ENCODE measurements at regions not wholly inside any gene's neighbourhood (a gene's known extent, or its start where the extent isn't known, plus 50 kb on each side); places are given as distances from the start of the nearest gene placed in this dataset.

DNA sequence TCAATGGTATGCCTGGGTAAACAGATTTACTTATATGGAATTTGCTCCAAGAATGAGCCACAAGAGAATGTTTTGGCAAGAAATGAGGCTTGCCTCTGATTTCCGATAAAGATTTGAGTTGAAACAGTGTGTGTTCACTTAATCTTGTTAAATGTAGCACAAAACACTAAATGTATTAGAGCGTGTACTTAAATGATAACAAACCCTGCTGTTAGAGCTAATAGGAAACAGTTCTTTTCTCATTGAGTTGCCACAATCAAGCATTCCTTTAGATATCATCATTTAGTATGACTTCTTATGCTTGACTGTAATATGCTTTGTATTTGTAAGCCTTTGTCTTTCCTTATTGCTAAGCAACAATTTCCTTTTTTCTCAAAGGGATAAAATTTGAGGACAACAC, 353.6 kb upstream of the ZNF717 start:
- Histone ChIP-seq H3K27me3 (ENCODE audit: control insufficient read depth in 2 of 2, insufficient read depth in 2 of 2, low read length in 2 of 2) (no peaks in the 10 kb centered on the region), H3K79me2 (ENCODE audit: control insufficient read depth, insufficient read depth, low read length) (no peaks in the 10 kb centered on the region), H3K9me1 (ENCODE audit: control insufficient read depth, insufficient read depth, low read length) (no peaks in the 10 kb centered on the region), H3K4me2 (ENCODE audit: insufficient read depth, low read length) (no peak overlapping the region), H3K4me3 (no peak overlapping the region), H2AFZ (ENCODE audit: low read depth, low read length) (no peak overlapping the region), H4K20me1 (replicated peaks; ENCODE audit: control insufficient read depth, insufficient read depth, low read length) (no peaks in the 10 kb centered on the region), H3K9ac (ENCODE audit: insufficient read depth in 1 of 2, low read depth in 2 of 2, low read length in 2 of 2) (no peak overlapping the region), H3K36me3 (ENCODE audit: control insufficient read depth, insufficient read depth, low read length) (no peaks in the 10 kb centered on the region), H3K4me1 (replicated peaks in 1 of 2; ENCODE audit: control insufficient read depth in 2 of 2, insufficient read depth in 2 of 2, low read length in 2 of 2) (no peaks in the 10 kb centered on the region), H3K9me3 (replicated peaks; ENCODE audit: control insufficient read depth, insufficient read depth, low read depth, low read length) (no peaks in the 10 kb centered on the region), H3K27ac (ENCODE audit: extremely low read depth, low read depth, low read length) (no peak overlapping the region)
- 0% methylated on average over 2 of the region's 2 CpGs for WGBS (ENCODE audit: insufficient coverage, low coverage, missing lambda C conversion rate)
- in situ Hi-C loops (cut with MboI) = no loop called here
- no TSS peak for BruUV-seq (replicated peaks)
- ChIA-PET CTCF (ENCODE audit: low intra/inter-chr PET ratio) (no interaction called here), POLR2A (no interaction called here)
- no peak for DNase-seq (ENCODE audit: extremely low read depth in 1 of 4, low spot score in 3 of 4)
- FAIRE-seq = no peak
- TF ChIP-seq HMGXB4 (CRISPR knock-in tag; IDR thresholded peaks at IDR 0.05) (no peak), MAFF (IDR thresholded peaks at IDR 0.05; ENCODE audit: low read length) (no peak), ZNF75A (CRISPR knock-in tag; IDR thresholded peaks at IDR 0.05) (no peak), PTTG1 (tag; IDR thresholded peaks at IDR 0.05; ENCODE audit: low read depth) (no peak), HOMEZ (CRISPR knock-in tag; IDR thresholded peaks at IDR 0.05) (no peak), NR1H2 (CRISPR knock-in tag; IDR thresholded peaks at IDR 0.05) (no peak), SP2 (IDR thresholded peaks at IDR 0.05; ENCODE audit: extremely low read depth, low read depth, low read length, poor library complexity, severe bottlenecking) (no peak), ZNF174 (CRISPR knock-in tag; IDR thresholded peaks at IDR 0.05) (no peak), NONO (IDR thresholded peaks at IDR 0.05; ENCODE audit: low read depth in 2 of 2, low read length in 1 of 2) (no peak), CHCHD3 (CRISPR knock-in tag; IDR thresholded peaks at IDR 0.05) (no peak), SMAD2 (IDR thresholded peaks at IDR 0.05; ENCODE audit: low read depth, low read length) (no peak), MBD2 (IDR thresholded peaks at IDR 0.05; ENCODE audit: borderline replicate concordance, low read depth) (no peak), ARHGAP35 (IDR thresholded peaks at IDR 0.05; ENCODE audit: partially characterized antibody) (no peak)
- TF ChIP-seq, protein P1, sequence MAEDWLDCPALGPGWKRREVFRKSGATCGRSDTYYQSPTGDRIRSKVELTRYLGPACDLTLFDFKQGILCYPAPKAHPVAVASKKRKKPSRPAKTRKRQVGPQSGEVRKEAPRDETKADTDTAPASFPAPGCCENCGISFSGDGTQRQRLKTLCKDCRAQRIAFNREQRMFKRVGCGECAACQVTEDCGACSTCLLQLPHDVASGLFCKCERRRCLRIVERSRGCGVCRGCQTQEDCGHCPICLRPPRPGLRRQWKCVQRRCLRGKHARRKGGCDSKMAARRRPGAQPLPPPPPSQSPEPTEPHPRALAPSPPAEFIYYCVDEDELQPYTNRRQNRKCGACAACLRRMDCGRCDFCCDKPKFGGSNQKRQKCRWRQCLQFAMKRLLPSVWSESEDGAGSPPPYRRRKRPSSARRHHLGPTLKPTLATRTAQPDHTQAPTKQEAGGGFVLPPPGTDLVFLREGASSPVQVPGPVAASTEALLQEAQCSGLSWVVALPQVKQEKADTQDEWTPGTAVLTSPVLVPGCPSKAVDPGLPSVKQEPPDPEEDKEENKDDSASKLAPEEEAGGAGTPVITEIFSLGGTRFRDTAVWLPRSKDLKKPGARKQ (CRISPR knock-in tag; IDR thresholded peaks at IDR 0.05) = no peak
- TF ChIP-seq, protein P2, sequence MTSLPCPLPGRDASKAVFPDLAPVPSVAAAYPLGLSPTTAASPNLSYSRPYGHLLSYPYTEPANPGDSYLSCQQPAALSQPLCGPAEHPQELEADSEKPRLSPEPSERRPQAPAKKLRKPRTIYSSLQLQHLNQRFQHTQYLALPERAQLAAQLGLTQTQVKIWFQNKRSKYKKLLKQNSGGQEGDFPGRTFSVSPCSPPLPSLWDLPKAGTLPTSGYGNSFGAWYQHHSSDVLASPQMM (CRISPR knock-in tag; IDR thresholded peaks at IDR 0.05) = no peak
- intact Hi-C loops (cut with micrococcal nuclease) = no loop called here
- no peak for ATAC-seq

Measured in K562 (cell line).